Astrocyte (in vitro differentiated cells and primary cell): ENCODE measurements at regions not wholly inside any gene's neighbourhood (a gene's known extent, or its start where the extent isn't known, plus 50 kb on each side); places are given as distances from the start of the nearest gene placed in this dataset.

Experiments
- DNase-seq: peaks from one replicate; pipeline ENCODE4 v3.0.0-alpha.2; 2010; ENCODE audit warnings: low read depth
- FAIRE-seq: peaks from 2 replicates; lab custom pipeline; 2011; peaks lifted over from hg19 to GRCh38; lab: Jason Lieb, UNC
- H2AFZ ChIP-seq: 2 replicates; pipeline ENCODE4 v1.6.0; 2012; ENCODE audit warnings: low read depth, low read length, inconsistent platforms
- H3K27ac ChIP-seq: 2 replicates; pipeline ENCODE4 v1.5.1; 2011; ENCODE audit warnings: low read depth, low read length, inconsistent platforms
- H3K27me3 ChIP-seq: 2 replicates; pipeline ENCODE4 v1.6.0; 2011; ENCODE audit warnings: low read length, inconsistent platforms; ENCODE audit not compliant: insufficient read depth
- H3K36me3 ChIP-seq: 2 replicates; pipeline ENCODE4 v1.5.1; 2011; ENCODE audit warnings: low read length, inconsistent platforms; ENCODE audit not compliant: insufficient read depth
- H3K4me1 ChIP-seq: 2 replicates; pipeline ENCODE4 v1.5.1; 2011; ENCODE audit warnings: low read length, inconsistent platforms; ENCODE audit not compliant: insufficient read depth
- H3K4me2 ChIP-seq: 2 replicates; pipeline ENCODE4 v1.6.0; 2012; ENCODE audit warnings: low read length, inconsistent platforms
- H3K4me3 ChIP-seq: 2 replicates; pipeline ENCODE4 v1.5.1; 2011; ENCODE audit warnings: low read depth, mild to moderate bottlenecking, low read length, inconsistent platforms; ENCODE audit not compliant: insufficient read depth
- H3K79me2 ChIP-seq: 2 replicates; pipeline ENCODE4 v1.6.0; 2012; ENCODE audit warnings: mild to moderate bottlenecking, low read length, inconsistent platforms; ENCODE audit not compliant: insufficient read depth
- H3K9ac ChIP-seq: 2 replicates; pipeline ENCODE4 v1.6.0; 2012; ENCODE audit warnings: mild to moderate bottlenecking, low read length, inconsistent platforms
- H3K9me3 ChIP-seq: 2 replicates; pipeline ENCODE4 v1.5.1; 2012; ENCODE audit warnings: low read depth, mild to moderate bottlenecking, low read length, inconsistent platforms; ENCODE audit not compliant: insufficient read depth
- H4K20me1 ChIP-seq: 2 replicates; pipeline ENCODE4 v1.6.0; 2012; ENCODE audit warnings: low read length, inconsistent platforms; ENCODE audit not compliant: insufficient read depth
- H3K27ac Mint-ChIP-seq: one replicate; pipeline ENCODE4 v1.8.0; 2021; ENCODE audit warnings: mild to moderate bottlenecking, mixed read lengths; ENCODE audit not compliant: unreplicated experiment
- H3K27me3 Mint-ChIP-seq: one replicate; pipeline ENCODE4 v1.8.0; 2021; ENCODE audit warnings: low read depth, mixed read lengths; ENCODE audit not compliant: unreplicated experiment
- H3K36me3 Mint-ChIP-seq: one replicate; pipeline ENCODE4 v1.8.0; 2021; ENCODE audit warnings: low read depth, mixed read lengths; ENCODE audit not compliant: unreplicated experiment
- H3K4me1 Mint-ChIP-seq: one replicate; pipeline ENCODE4 v1.8.0; 2021; ENCODE audit warnings: low read depth, mixed read lengths; ENCODE audit not compliant: unreplicated experiment
- H3K4me3 Mint-ChIP-seq: one replicate; pipeline ENCODE4 v1.8.0; 2021; ENCODE audit warnings: mild to moderate bottlenecking, moderate library complexity, mixed read lengths; ENCODE audit not compliant: unreplicated experiment
- H3K9me3 Mint-ChIP-seq: one replicate; pipeline ENCODE4 v1.8.0; 2021; ENCODE audit warnings: mild to moderate bottlenecking, mixed read lengths; ENCODE audit not compliant: unreplicated experiment
- CTCF ChIP-seq: IDR thresholded peaks from 2 replicates; pipeline ENCODE4 v1.5.1; 2011; ENCODE audit warnings: low read depth, mild to moderate bottlenecking, inconsistent platforms, low read length, moderate library complexity; ENCODE audit not compliant: insufficient read depth
- EZH2 ChIP-seq: IDR thresholded peaks from 2 replicates; pipeline ENCODE4 v1.6.1; 2012; ENCODE audit warnings: mild to moderate bottlenecking, low read length, inconsistent platforms; ENCODE audit not compliant: insufficient read depth

DNA sequence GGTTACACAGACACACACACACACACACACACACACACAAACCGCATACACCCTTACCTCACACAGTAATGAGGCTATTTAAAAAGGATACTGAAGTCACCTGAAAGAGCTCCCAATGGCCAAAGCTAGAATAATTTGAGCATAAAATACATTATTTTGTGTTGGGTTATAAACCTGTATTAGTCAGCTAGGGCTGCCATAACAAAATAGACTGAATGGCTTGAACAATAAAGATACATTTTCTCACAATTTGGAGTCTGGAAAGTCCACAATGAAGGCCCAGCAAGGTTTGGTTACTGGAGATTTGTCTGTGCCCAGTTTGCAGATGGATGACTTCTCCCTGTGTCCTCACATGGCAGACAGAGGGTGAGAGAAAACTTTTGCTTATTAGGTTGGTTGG lies 605.4 kb upstream of the REG3G start:
- Mint-ChIP-seq H3K27ac (no peak overlapping the region), H3K27me3 (no peaks in the 10 kb centered on the region), H3K9me3 (no peaks in the 10 kb centered on the region), H3K4me3 (no peak overlapping the region), H3K36me3 (no peaks in the 10 kb centered on the region), H3K4me1 (peaks cover 18% of the 10 kb centered on the region)
- TF ChIP-seq EZH2 (no peak), CTCF (no peak)
- no peaks in the 10 kb centered on the region for H3K9me3 ChIP-seq
- no peak overlapping the region for H3K27ac ChIP-seq
- no peak for FAIRE-seq
- no peak overlapping the region for H3K4me3 ChIP-seq
- no peak overlapping the region for H3K9ac ChIP-seq
- no peak for DNase-seq
- H3K36me3 ChIP-seq, result no peaks in the 10 kb centered on the region
- H3K27me3 ChIP-seq, result no peaks in the 10 kb centered on the region
- H3K79me2 ChIP-seq, result no peaks in the 10 kb centered on the region
- H3K4me2 ChIP-seq, result no peak overlapping the region
- no peaks in the 10 kb centered on the region for H4K20me1 ChIP-seq
- H2AFZ ChIP-seq, result no peak overlapping the region
- no peaks in the 10 kb centered on the region for H3K4me1 ChIP-seq

- H3K27me3 Mint-ChIP-seq, result no peaks in the 10 kb centered on the region
- Histone ChIP-seq H4K20me1 (no peaks in the 10 kb centered on the region), H3K4me1 (no peaks in the 10 kb centered on the region), H3K4me2 (no peak overlapping the region), H3K36me3 (no peaks in the 10 kb centered on the region), H3K9me3 (no peaks in the 10 kb centered on the region), H3K4me3 (no peak overlapping the region), H2AFZ (no peak overlapping the region), H3K9ac (no peak overlapping the region), H3K27me3 (no peaks in the 10 kb centered on the region), H3K27ac (no peak overlapping the region), H3K79me2 (no peaks in the 10 kb centered on the region)
- FAIRE-seq (no peak), DNase-seq (no peak)
- no peak for TF ChIP-seq EZH2
- no peak for TF ChIP-seq CTCF
- no peaks in the 10 kb centered on the region for H3K9me3 Mint-ChIP-seq
- no peaks in the 10 kb centered on the region for H3K36me3 Mint-ChIP-seq
- H3K4me1 Mint-ChIP-seq, result no peaks in the 10 kb centered on the region
- H3K4me3 Mint-ChIP-seq, result no peak overlapping the region
- no peak overlapping the region for H3K27ac Mint-ChIP-seq
These were observed 601.9 kb upstream of the REG3G start for GRCh38 chr2:78423631-78424030.

DNA sequence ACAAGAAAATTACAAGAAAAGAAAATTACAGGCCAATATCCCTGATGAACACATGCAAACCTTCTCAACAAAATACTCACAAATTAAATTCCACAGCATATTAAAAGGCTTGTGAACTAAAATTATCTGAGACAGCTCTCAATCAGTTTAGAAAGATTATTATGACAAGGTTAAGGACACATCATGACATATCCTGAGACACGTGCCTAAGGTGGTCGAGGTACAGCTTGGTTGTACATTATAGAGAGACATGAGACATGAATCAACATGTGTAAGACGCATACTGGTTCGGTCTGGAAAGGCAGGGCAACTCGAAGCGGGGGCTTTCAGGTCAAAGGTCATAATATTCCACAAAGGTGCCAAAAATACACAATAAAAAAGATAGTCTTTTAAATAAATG lies 598.3 kb upstream of the REG3G start:
- H3K27ac Mint-ChIP-seq, result no peak overlapping the region
- H3K4me3 Mint-ChIP-seq, result no peak overlapping the region
- H3K4me3 ChIP-seq, result no peak overlapping the region
- no peaks in the 10 kb centered on the region for H3K4me1 Mint-ChIP-seq
- no peaks in the 10 kb centered on the region for H4K20me1 ChIP-seq
- H3K36me3 Mint-ChIP-seq, result no peaks in the 10 kb centered on the region
- TF ChIP-seq EZH2 (no peak), CTCF (no peak)
- no peak overlapping the region for H2AFZ ChIP-seq
- no peak for DNase-seq
- no peaks in the 10 kb centered on the region for H3K9me3 Mint-ChIP-seq
- no peaks in the 10 kb centered on the region for H3K79me2 ChIP-seq
- H3K4me1 ChIP-seq, result no peaks in the 10 kb centered on the region
- no peak for FAIRE-seq
- no peak overlapping the region for H3K9ac ChIP-seq
- H3K27ac ChIP-seq, result no peak overlapping the region
- no peaks in the 10 kb centered on the region for H3K9me3 ChIP-seq
- no peaks in the 10 kb centered on the region for H3K36me3 ChIP-seq
- no peaks in the 10 kb centered on the region for H3K27me3 ChIP-seq
- H3K27me3 Mint-ChIP-seq, result no peaks in the 10 kb centered on the region
- H3K4me2 ChIP-seq, result no peak overlapping the region
